ENCODE measurements at regions not wholly inside any gene's neighbourhood (a gene's known extent, or its start where the extent isn't known, plus 50 kb on each side); places are given as distances from the start of the nearest gene placed in this dataset.

GRCh38 chr1:4268262-4268888 lies 368.3 kb upstream of the C1orf174 start:
- in situ Hi-C loops (cut with HindIII; ENCODE audit: low pct_ligation_motif_present, low pct_unique_long_range_greater_than_20kb, low sequenced_read_pairs): no loop called here
- DNase-seq: no peak

DNA sequence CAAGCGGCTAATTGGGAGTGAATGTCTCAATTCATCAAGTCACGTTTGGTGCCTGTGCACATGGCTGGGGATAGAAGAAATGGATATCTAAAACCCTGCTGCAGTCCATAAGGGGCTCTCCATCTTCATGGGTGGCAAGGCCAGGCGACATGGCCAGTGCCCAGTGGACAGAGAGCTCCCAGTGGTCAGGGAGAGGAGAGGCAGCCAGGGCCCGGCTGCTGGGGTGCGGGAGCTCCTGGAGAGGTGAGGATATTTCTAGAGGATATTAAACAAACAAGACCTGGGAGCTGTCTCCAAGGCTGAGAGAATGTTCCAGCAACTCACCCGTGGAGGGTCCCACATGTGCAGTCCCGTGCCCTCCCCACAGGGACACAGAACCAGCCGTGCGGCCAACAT lies 368.8 kb upstream of the C1orf174 start:
- in situ Hi-C loops (cut with HindIII; ENCODE audit: low pct_ligation_motif_present, low pct_unique_long_range_greater_than_20kb, low sequenced_read_pairs): no loop called here
- DNase-seq: no peak

DNA sequence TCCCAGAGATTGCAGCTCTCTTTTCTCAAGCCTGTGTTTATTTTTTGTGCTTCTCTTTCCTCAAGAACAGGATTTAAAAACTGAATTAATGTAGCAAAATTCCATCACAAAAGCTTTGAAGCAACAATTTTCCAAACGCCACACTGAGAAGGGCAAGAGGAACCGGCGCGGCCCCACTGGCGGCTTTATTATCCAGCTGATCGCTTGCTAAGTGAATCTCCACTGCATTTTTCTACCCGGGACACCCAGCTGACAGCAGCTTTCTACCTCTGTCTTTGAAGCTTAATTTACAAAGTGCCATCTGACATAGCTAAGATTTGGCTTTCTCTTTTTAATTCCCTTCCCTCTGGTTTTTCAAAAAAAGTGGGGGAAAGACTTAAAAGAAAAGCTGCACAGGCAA lies 369.3 kb upstream of the C1orf174 start:
- DNase-seq: no peak
- in situ Hi-C loops (cut with HindIII; ENCODE audit: low pct_ligation_motif_present, low pct_unique_long_range_greater_than_20kb, low sequenced_read_pairs): no loop called here

DNA sequence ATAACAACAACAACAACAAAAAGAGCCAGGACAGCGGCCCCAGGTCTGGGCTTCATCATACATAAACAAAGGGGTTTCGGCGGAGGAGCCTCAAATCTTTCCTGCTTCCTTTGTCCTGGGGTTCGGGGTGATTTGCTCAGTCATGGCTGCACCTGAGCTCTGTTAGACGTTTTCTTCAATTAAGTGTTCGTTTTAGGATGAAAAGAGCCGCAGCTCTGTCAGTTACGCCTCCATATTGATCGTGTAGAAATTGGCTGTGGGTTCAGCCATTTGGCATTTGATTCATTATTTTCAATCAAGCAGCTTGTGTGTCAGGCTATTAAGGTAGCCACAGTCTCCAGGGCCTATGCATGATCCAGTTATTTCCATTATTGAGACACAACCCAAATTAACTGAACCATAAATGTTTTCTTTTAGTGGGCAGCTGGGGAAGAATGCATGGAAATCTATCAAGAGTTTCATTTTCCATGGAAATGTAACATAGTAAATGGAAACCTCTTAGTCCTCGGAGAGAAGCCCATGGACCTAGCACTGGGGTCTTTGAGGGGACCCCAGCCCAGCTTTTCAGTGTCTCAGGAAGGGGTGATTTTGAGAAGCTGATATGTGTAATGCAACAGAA lies 370.0 kb upstream of the C1orf174 start:
- in situ Hi-C loops (cut with HindIII; ENCODE audit: low pct_ligation_motif_present, low pct_unique_long_range_greater_than_20kb, low sequenced_read_pairs): no loop called here

GRCh38 chr1:4270651-4271337 lies 370.7 kb upstream of the C1orf174 start:
- DNase-seq: no peak
- in situ Hi-C loops (cut with HindIII; ENCODE audit: low pct_ligation_motif_present, low pct_unique_long_range_greater_than_20kb, low sequenced_read_pairs): no loop called here

More for the DNA sequence above, 370.0 kb upstream of the C1orf174 start:
- DNase-seq: no peak

DNA sequence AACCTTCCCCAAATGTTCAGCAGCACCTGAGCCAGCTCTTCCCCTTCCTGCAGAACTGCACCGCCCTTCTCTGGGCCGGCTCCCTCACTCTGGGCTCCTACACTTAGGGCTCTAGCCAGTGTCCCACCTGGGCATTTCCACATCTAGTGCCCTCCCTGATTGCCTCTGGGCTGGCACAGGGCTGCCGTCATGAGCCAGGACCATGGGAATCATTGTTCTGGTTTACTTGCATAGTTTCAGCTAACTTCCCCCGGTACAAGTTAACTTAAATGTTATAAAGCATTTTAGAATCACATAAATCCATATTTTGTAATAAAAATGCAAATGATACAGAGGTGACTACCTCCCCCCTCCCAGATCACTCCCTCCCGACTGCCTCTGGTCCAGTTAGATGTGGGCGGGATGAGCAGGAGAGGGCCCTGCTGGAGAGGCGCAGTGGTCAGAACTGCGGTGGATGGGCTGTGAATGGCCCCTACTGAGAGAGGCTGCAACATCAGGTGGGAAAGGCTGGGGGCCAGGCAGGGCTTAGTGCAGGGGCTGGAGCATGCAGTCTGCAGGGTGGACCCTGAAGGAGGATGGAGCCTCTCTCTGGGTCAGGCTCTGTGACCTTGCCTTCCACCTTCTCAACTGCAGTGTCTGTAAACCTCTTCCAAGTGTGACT lies 371.4 kb upstream of the C1orf174 start:
- no peak for DNase-seq
- in situ Hi-C loops (cut with HindIII; ENCODE audit: low pct_ligation_motif_present, low pct_unique_long_range_greater_than_20kb, low sequenced_read_pairs): no loop called here

DNA sequence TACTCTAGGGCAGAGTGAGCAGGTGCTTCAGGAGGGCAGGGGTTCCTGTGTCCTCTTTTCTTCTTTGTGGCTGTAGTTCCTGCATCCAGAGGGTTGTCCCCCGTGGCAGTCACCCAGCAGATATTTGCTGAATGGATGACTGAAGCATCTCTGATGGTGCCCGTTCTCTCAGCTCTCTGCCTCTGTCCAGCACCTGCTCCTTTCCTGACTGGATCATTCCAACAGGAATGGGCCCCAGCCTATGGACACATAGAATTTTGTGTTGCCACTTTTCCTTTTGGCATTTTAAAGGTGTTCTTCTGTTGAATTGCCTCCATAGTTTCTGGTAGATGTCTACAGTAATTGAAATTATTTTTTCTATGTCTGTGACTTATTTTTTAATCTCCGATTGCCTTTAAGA lies 372.5 kb upstream of the C1orf174 start:
- in situ Hi-C loops (cut with HindIII; ENCODE audit: low pct_ligation_motif_present, low pct_unique_long_range_greater_than_20kb, low sequenced_read_pairs): no loop called here

DNA sequence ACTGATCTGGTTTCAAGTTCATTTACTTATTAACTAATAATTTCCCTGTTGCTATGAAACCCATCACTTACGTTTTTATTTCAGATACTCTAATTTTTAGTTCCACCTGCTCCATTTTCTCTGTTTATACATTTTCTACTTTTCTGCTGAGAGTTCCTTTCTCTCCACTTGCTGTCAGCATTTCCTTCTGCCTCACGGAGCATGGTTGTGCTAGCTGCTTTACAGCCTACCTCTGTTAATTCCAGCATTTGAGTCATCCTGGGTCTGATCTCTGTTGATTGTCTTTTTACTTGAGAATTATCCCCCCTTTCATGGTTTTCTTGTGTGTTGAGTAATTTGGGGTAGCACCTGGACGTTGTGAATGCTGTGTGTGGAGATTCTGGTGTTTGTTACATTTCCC lies 373.2 kb upstream of the C1orf174 start:
- in situ Hi-C loops (cut with HindIII; ENCODE audit: low pct_ligation_motif_present, low pct_unique_long_range_greater_than_20kb, low sequenced_read_pairs): no loop called here
- DNase-seq: no peak

More for the DNA sequence above, 372.5 kb upstream of the C1orf174 start:
- no peak for DNase-seq

- no peak for DNase-seq
- in situ Hi-C loops (cut with HindIII; ENCODE audit: low pct_ligation_motif_present, low pct_unique_long_range_greater_than_20kb, low sequenced_read_pairs): no loop called here
These were observed 373.7 kb upstream of the C1orf174 start for GRCh38 chr1:4273747-4274146.

DNA sequence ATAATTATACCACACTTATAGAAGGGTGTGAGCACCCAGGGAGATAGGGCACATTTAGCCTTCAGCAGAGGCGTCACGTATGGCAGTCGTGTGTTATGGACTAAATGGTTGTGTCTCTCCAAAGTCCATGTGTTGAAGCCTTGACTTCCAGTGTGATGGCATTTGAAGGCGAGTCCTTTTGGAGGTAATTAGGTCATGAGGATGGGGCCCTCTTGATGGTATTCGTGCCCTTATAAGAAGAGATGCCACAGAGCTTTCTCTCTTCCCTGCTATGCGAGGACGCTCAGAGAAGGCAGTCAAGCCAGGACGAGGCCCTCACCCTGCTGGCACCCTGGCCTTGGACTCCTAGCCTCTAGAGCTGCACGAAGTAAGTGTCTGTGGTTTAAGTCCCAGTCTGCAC lies 375.0 kb upstream of the C1orf174 start:
- in situ Hi-C loops (cut with HindIII; ENCODE audit: low pct_ligation_motif_present, low pct_unique_long_range_greater_than_20kb, low sequenced_read_pairs): no loop called here
- DNase-seq: no peak

GRCh38 chr1:4276238-4276637 lies 376.2 kb upstream of the C1orf174 start:
- in situ Hi-C loops (cut with HindIII; ENCODE audit: low pct_ligation_motif_present, low pct_unique_long_range_greater_than_20kb, low sequenced_read_pairs): no loop called here
- DNase-seq: no peak

GRCh38 chr1:4277598-4277997 lies 376.8 kb upstream of the AJAP1 start:
- no peak for DNase-seq
- in situ Hi-C loops (cut with HindIII; ENCODE audit: low pct_ligation_motif_present, low pct_unique_long_range_greater_than_20kb, low sequenced_read_pairs): no loop called here

GRCh38 chr1:4284976-4285375 lies 369.4 kb upstream of the AJAP1 start:
- DNase-seq: no peak
- in situ Hi-C loops (cut with HindIII; ENCODE audit: low pct_ligation_motif_present, low pct_unique_long_range_greater_than_20kb, low sequenced_read_pairs): no loop called here

GRCh38 chr1:4292861-4293260 lies 361.5 kb upstream of the AJAP1 start:
- no peak for DNase-seq
- in situ Hi-C loops (cut with HindIII; ENCODE audit: low pct_ligation_motif_present, low pct_unique_long_range_greater_than_20kb, low sequenced_read_pairs): no loop called here

GRCh38 chr1:4298361-4299083 lies 355.9 kb upstream of the AJAP1 start:
- in situ Hi-C loops (cut with HindIII; ENCODE audit: low pct_ligation_motif_present, low pct_unique_long_range_greater_than_20kb, low sequenced_read_pairs): no loop called here
- no peak for DNase-seq

DNA sequence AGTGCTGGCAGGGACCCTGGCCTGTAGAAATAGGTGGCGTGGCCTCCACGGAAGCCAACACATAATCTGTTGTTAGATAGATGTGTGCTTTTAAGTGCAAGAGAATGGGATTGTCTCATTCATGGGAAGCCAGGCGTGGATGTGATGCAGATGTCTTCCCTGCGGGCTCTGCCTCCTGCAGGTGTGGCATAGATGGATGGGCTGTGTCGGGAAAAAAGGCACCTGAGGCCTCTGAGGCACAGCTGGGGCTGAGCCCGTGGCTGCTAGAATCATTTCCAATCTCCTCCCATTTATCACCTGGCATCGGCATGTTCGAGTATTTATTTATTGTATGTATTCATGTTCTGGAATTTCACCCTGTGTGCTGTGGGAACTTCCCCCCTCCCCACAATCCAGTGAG lies 353.4 kb upstream of the AJAP1 start:
- DNase-seq: no peak
- in situ Hi-C loops (cut with HindIII; ENCODE audit: low pct_ligation_motif_present, low pct_unique_long_range_greater_than_20kb, low sequenced_read_pairs): no loop called here

- DNase-seq: no peak
- in situ Hi-C loops (cut with HindIII; ENCODE audit: low pct_ligation_motif_present, low pct_unique_long_range_greater_than_20kb, low sequenced_read_pairs): no loop called here
These were observed 351.1 kb upstream of the AJAP1 start for GRCh38 chr1:4303303-4303702.

GRCh38 chr1:4305526-4306301 lies 348.7 kb upstream of the AJAP1 start:
- no peak for DNase-seq
- in situ Hi-C loops (cut with HindIII; ENCODE audit: low pct_ligation_motif_present, low pct_unique_long_range_greater_than_20kb, low sequenced_read_pairs): no loop called here
